ENCODE measurements at regions not wholly inside any gene's neighbourhood (a gene's known extent, or its start where the extent isn't known, plus 50 kb on each side); places are given as distances from the start of the nearest gene placed in this dataset.

DNA sequence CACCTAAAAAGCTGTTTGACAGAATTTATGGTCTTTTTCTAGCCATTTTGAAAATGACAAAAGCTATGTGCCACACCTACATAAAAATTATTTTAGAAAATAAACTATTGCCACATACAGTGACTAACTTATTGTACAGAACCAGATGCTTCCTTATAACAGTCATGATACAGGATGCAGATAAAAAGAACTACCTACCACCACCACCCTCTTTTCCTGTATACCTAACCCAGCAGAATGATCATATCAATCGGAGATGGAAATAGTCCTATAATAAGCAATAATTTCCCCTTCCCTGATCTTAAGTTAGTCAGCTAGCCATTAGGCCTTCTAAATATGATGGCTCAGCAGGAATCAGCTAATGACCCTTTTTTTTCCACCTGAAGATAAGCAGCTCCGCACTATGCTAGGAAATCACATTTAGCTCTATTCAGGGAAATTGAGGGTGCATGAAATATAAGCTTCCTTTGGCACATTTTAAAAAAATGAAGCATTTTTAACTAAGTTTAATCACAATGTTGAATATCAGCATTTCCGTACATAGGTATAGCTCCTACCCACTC, 155.5 kb upstream of the SETMAR start:
- TF ChIP-seq, protein P1, sequence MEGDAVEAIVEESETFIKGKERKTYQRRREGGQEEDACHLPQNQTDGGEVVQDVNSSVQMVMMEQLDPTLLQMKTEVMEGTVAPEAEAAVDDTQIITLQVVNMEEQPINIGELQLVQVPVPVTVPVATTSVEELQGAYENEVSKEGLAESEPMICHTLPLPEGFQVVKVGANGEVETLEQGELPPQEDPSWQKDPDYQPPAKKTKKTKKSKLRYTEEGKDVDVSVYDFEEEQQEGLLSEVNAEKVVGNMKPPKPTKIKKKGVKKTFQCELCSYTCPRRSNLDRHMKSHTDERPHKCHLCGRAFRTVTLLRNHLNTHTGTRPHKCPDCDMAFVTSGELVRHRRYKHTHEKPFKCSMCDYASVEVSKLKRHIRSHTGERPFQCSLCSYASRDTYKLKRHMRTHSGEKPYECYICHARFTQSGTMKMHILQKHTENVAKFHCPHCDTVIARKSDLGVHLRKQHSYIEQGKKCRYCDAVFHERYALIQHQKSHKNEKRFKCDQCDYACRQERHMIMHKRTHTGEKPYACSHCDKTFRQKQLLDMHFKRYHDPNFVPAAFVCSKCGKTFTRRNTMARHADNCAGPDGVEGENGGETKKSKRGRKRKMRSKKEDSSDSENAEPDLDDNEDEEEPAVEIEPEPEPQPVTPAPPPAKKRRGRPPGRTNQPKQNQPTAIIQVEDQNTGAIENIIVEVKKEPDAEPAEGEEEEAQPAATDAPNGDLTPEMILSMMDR (IDR thresholded peaks at IDR 0.05; ENCODE audit: insufficient read depth, low read depth, low read length), result no peak
- TF ChIP-seq EZH2 (IDR thresholded peaks at IDR 0.05; ENCODE audit: insufficient read depth, low read length), result no peak

All from astrocyte (in vitro differentiated cells and primary cell).